Keratinocyte (primary cell): ENCODE measurements at regions not wholly inside any gene's neighbourhood (a gene's known extent, or its start where the extent isn't known, plus 50 kb on each side); places are given as distances from the start of the nearest gene placed in this dataset.

Experiments used
- DNase-seq: peaks from one replicate; pipeline ENCODE4 v3.0.0-alpha.2; 2011; ENCODE audit warnings: low read depth, missing footprints, low spot score
- FAIRE-seq: peaks from 2 replicates; lab custom pipeline; 2011; peaks lifted over from hg19 to GRCh38; lab: Jason Lieb, UNC
- H2AFZ ChIP-seq: 2 replicates; pipeline ENCODE4 v1.6.0; 2012; ENCODE audit warnings: low read length, control low read depth, inconsistent platforms; ENCODE audit not compliant: control insufficient read depth
- H3K27ac ChIP-seq: 2 replicates; pipeline ENCODE4 v1.5.1; 2011; ENCODE audit warnings: low read length; ENCODE audit not compliant: control insufficient read depth, insufficient read depth
- H3K27me3 ChIP-seq: 3 replicates; pipeline ENCODE4 v1.6.0; 2011; ENCODE audit warnings: low read length; ENCODE audit not compliant: control insufficient read depth, insufficient read depth; ENCODE audit errors: extremely low read depth
- H3K36me3 ChIP-seq, 2 experiments: 2 replicates in 1 of 2; 3 replicates in 1 of 2; pipeline ENCODE4 v1.5.1; 2011; ENCODE audit warnings: low read length in 2 of 2, mild to moderate bottlenecking in 1 of 2; ENCODE audit not compliant: control insufficient read depth in 2 of 2, insufficient read depth in 2 of 2; ENCODE audit errors: extremely low read depth in 1 of 2
- H3K4me1 ChIP-seq: 3 replicates; pipeline ENCODE4 v1.5.1; 2011; ENCODE audit warnings: low read length; ENCODE audit not compliant: control insufficient read depth, insufficient read depth; ENCODE audit errors: extremely low read depth
- H3K4me2 ChIP-seq: 3 replicates; pipeline ENCODE4 v1.6.0; 2011; ENCODE audit warnings: low read depth, low read length; ENCODE audit not compliant: control insufficient read depth, insufficient read depth; ENCODE audit errors: extremely low read depth
- H3K4me3 ChIP-seq, 3 experiments: fragments of 200-600 bp in 1 of 3; sonication (generic) in 1 of 3; 2 replicates in 2 of 3; 3 replicates in 1 of 3; pipeline ENCODE4 v1.5.1; 2011 to 2016; ENCODE audit warnings: low read length in 3 of 3, mild to moderate bottlenecking in 3 of 3, control low read depth in 2 of 3, inconsistent platforms in 1 of 3, low read depth in 1 of 3, mixed read lengths in 1 of 3, mixed run types in 1 of 3, moderate library complexity in 1 of 3; ENCODE audit not compliant: control insufficient read depth in 2 of 3, insufficient read depth in 2 of 3; ENCODE audit errors: extremely low read depth in 1 of 3
- H3K79me2 ChIP-seq: 2 replicates; pipeline ENCODE4 v1.6.0; 2012; ENCODE audit warnings: low read length; ENCODE audit not compliant: control insufficient read depth, insufficient read depth
- H3K9ac ChIP-seq: 3 replicates; pipeline ENCODE4 v1.6.0; 2011; ENCODE audit warnings: low read length; ENCODE audit not compliant: control insufficient read depth, insufficient read depth; ENCODE audit errors: extremely low read depth
- H3K9me1 ChIP-seq: 3 replicates; pipeline ENCODE4 v1.6.0; 2011; ENCODE audit warnings: low read length; ENCODE audit not compliant: control insufficient read depth, insufficient read depth; ENCODE audit errors: extremely low read depth
- H3K9me3 ChIP-seq: 2 replicates; pipeline ENCODE4 v1.5.1; 2012; ENCODE audit warnings: low read depth, low read length; ENCODE audit not compliant: control insufficient read depth
- H4K20me1 ChIP-seq: 3 replicates; pipeline ENCODE4 v1.6.0; 2011; ENCODE audit warnings: low read length; ENCODE audit not compliant: control insufficient read depth, insufficient read depth; ENCODE audit errors: extremely low read depth
- EZH2 ChIP-seq: IDR thresholded peaks from one replicate; pipeline ENCODE4 v1.6.1; 2012; ENCODE audit warnings: inconsistent platforms, mild to moderate bottlenecking, low read length, moderate library complexity
- dilution Hi-C: fragments of 300-500 bp; cut with MboI; formaldehyde crosslinking; loops from one replicate; pipeline ENCODE4 v1.7.0; 2020; ENCODE audit warnings: low sequenced_read_pairs; ENCODE audit not compliant: extremely low pct_ligation_motif_present
- TF ChIP-seq, protein P1 (sequence below), 3 experiments: IDR thresholded peaks in 1 of 3; conservative IDR thresholded peaks in 1 of 3; optimal IDR thresholded peaks in 1 of 3; 2 replicates in 2 of 3; 3 replicates in 1 of 3; pipeline versions ENCODE3 to v1.5.1; 2011; ENCODE audit warnings: low read length in 3 of 3, mild to moderate bottlenecking in 3 of 3, moderate library complexity in 2 of 3, control low read depth in 1 of 3, inconsistent platforms in 1 of 3; ENCODE audit not compliant: insufficient read depth in 2 of 3; ENCODE audit errors: extremely low read depth in 1 of 3

DNA sequence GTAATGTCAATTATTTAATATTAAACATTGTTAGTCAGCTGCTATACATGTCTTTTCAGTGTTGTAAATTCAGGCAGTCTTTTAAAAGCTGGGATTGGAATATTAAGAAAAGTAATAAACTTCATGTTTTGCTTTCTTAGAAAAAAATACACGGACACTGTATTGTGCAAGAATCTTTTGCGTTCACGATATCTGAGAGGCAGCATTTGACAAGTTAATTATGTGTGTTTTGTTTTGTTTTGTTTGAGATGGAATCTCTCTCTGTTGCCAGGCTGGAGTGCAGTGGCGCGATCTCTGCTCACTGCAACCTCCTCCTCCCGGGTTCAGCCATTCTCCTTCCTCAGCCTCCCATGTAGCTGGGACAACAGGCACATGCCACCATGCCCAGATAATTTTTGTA is 1661.3 kb downstream of the HACE1 start:
- FAIRE-seq (no peak), DNase-seq (no peak)
- Histone ChIP-seq H3K4me3 (no peak overlapping the region), H3K79me2 (no peaks in the 10 kb centered on the region), H3K4me1 (no peaks in the 10 kb centered on the region), H4K20me1 (no peaks in the 10 kb centered on the region), H3K9me3 (no peaks in the 10 kb centered on the region), H3K27me3 (no peaks in the 10 kb centered on the region), H3K36me3 (no peaks in the 10 kb centered on the region), H2AFZ (no peak overlapping the region), H3K27ac (no peak overlapping the region), H3K9me1 (no peaks in the 10 kb centered on the region), H3K4me2 (no peak overlapping the region), H3K9ac (no peak overlapping the region)
- dilution Hi-C loops = no loop called here
- TF ChIP-seq, protein P1, sequence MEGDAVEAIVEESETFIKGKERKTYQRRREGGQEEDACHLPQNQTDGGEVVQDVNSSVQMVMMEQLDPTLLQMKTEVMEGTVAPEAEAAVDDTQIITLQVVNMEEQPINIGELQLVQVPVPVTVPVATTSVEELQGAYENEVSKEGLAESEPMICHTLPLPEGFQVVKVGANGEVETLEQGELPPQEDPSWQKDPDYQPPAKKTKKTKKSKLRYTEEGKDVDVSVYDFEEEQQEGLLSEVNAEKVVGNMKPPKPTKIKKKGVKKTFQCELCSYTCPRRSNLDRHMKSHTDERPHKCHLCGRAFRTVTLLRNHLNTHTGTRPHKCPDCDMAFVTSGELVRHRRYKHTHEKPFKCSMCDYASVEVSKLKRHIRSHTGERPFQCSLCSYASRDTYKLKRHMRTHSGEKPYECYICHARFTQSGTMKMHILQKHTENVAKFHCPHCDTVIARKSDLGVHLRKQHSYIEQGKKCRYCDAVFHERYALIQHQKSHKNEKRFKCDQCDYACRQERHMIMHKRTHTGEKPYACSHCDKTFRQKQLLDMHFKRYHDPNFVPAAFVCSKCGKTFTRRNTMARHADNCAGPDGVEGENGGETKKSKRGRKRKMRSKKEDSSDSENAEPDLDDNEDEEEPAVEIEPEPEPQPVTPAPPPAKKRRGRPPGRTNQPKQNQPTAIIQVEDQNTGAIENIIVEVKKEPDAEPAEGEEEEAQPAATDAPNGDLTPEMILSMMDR (optimal IDR thresholded peaks at IDR 0.05 in 1 of 3, IDR thresholded peaks at IDR 0.05 in 1 of 3, conservative IDR thresholded peaks at IDR 0.05 in 1 of 3; ENCODE audit: extremely low read depth in 1 of 3, insufficient read depth in 2 of 3, low read length in 3 of 3) = no peak
- no peak for TF ChIP-seq EZH2

GRCh38 chr6:103193413-103193812 is 1666.3 kb downstream of the HACE1 start:
- no peaks in the 10 kb centered on the region for H3K79me2 ChIP-seq
- no peaks in the 10 kb centered on the region for H3K9me1 ChIP-seq
- no peak for TF ChIP-seq EZH2
- TF ChIP-seq, protein P1 (optimal IDR thresholded peaks at IDR 0.05 in 1 of 3, IDR thresholded peaks at IDR 0.05 in 1 of 3, conservative IDR thresholded peaks at IDR 0.05 in 1 of 3; ENCODE audit: extremely low read depth in 1 of 3, insufficient read depth in 2 of 3, low read length in 3 of 3) = no peak
- dilution Hi-C loops = no loop called here
- H3K4me1 ChIP-seq = no peaks in the 10 kb centered on the region
- no peaks in the 10 kb centered on the region for H4K20me1 ChIP-seq
- peaks cover 2% of the 10 kb centered on the region for H3K9me3 ChIP-seq
- no peak overlapping the region for H3K27ac ChIP-seq
- H3K4me2 ChIP-seq = no peak overlapping the region
- H3K4me3 ChIP-seq = no peak overlapping the region
- no peaks in the 10 kb centered on the region for H3K27me3 ChIP-seq
- no peak for DNase-seq
- no peaks in the 10 kb centered on the region for H3K36me3 ChIP-seq
- H2AFZ ChIP-seq = no peak overlapping the region
- FAIRE-seq = no peak
- no peak overlapping the region for H3K9ac ChIP-seq
